Cardiac septum (tissue), 1 donor: ENCODE measurements at regions not wholly inside any gene's neighbourhood (a gene's known extent, or its start where the extent isn't known, plus 50 kb on each side); places are given as distances from the start of the nearest gene placed in this dataset.
"Not testable (repeated sequence)": the region's sequence is repeated elsewhere in the genome, so short reads cannot be mapped to it uniquely, and the experiment has no call there.

Source experiments
- DNase-seq: peaks from one replicate; pipeline ENCODE4 v3.0.0-alpha.2; 2020; ENCODE audit warnings: low spot score
- intact Hi-C: fragments of 100-400 bp; cut with DNase I; formaldehyde crosslinking; loops from one replicate; pipeline ENCODE4 v1.14.0; 2022
- donor health status: DM: no; HTN: no; CAD: no.

DNA sequence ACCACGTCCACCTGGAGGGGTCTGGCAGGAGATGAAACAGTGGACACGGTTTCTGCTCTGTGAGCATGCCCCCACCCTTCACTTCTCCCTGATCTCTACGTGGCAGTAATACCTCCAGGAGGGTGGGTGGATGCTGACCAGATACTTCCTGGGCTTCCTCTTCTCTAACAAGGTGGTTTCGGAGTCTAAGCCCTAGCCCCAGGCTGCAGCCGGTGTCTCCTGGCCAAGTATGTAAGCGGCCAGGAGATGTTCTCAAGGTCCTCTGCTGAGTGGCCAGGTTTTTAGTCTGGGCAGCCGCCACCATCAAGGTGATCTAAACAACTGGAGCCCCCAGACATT is 101.8 kb upstream of the ASB18 start:
- intact Hi-C loops = no loop called here

DNA sequence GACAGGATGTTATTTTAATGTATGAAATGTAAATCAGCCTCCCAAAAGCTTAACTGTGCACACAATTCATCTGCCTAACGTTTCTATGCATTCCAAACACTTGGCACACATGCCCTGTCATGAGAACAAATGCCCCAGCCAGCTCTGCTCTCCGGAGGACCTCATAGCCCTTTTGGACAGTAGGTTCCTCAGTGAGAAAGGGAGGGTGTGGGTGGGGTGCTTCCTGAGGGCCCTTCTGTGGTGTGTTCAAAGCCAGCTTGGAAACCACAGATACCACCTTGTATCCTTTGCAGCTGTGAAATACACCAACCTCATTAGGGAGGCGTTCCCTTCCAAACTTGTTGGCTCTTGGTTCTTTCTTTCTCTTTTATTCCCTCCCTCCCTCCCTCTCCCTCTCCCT is 102.2 kb upstream of the ASB18 start:
- intact Hi-C loops = no loop called here
- DNase-seq = no peak

More for the DNA sequence above, 101.8 kb upstream of the ASB18 start:
- no peak for DNase-seq

GRCh38 chr2:236367506-236368289 is 103.5 kb upstream of the ASB18 start:
- intact Hi-C loops = no loop called here
- no peak for DNase-seq

DNA sequence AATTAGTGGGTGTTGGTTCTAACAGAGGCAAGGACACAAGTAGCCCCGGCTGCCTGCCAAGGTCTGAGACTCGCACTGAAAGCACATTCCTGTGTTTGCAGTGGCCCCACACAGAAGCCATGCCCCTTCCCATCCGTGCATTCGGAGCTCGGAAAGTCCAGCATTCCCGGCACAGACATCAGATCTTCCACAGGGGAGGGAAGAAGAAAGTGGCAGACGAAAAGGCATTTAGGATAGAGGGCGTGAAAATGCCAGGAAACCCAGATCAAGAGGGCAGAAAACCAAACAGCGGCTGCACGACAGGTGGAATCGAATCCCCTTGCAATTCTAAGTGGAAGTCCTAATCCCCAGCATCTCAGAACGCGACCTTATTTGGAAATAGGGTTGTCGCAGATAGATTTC is 105.5 kb upstream of the ASB18 start:
- intact Hi-C loops = no loop called here

DNA sequence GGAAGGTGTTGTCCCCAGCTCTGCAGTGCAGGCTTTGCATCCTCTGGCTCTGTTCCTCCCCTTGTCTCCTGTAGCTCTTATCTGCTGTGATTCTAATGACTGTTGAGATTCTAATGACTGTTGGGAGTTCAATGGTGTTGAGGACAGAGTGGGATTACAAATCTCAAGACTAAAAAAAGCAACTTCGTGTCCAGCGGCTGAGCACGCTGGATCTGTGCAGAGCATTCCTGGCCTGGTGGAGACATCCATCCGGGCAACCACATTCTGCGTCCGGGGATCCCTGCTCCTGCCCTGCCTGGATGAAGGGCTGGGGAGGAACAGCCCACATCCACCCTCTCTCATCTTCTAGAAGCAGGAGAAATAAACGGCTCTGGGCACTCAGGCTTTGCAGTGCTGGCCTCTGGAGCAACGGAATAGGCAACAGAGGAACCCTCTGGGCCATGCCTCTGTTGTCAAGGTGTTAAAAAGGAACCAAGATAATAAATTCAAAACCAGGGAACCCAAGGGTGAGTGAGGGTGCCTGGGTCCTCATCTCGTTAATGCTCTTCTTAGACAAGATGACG is 106.7 kb upstream of the ASB18 start:
- DNase-seq = no peak
- intact Hi-C loops = no loop called here

More for the DNA sequence above, 105.5 kb upstream of the ASB18 start:
- no peak for DNase-seq

DNA sequence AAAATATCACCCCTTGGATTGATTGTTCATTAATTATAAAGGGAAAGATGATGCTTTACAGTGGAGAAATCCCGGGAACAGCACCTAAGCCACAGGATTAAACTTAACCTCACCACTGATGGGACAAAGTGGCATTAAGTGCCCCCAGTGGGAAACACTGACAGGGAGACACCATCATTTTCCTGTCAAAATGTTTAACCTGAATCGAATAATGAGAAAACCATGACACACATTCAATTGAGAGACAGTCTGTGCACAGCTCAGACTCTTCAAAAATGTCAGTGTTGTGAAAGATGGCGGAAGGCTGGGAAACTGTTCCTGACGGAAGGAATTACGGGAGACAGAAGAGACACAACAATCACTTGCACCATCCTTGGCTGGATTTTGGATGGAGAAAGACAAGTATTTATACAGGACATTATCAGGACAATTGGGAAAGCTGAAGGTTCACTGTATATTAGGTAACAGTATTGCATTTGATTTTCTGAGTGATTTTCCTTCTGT is 111.8 kb upstream of the ASB18 start:
- no peak for DNase-seq
- intact Hi-C loops = no loop called here

- intact Hi-C loops = no loop called here
- DNase-seq = peak; percentile 35
These were observed 112.5 kb upstream of the ASB18 start for GRCh38 chr2:236376566-236377244.

- intact Hi-C loops = no loop called here
- DNase-seq = no peak
These were observed 115.9 kb upstream of the ASB18 start for GRCh38 chr2:236380051-236380612.

- intact Hi-C loops, DNase-seq: not testable (repeated sequence)
These were observed 117.0 kb upstream of the ASB18 start for GRCh38 chr2:236381253-236381652.

GRCh38 chr2:236389284-236390216 is 125.3 kb upstream of the ASB18 start:
- DNase-seq, intact Hi-C loops: not testable (repeated sequence)

GRCh38 chr2:236393101-236393500 is 128.9 kb upstream of the ASB18 start:
- no peak for DNase-seq
- intact Hi-C loops = no loop called here

DNA sequence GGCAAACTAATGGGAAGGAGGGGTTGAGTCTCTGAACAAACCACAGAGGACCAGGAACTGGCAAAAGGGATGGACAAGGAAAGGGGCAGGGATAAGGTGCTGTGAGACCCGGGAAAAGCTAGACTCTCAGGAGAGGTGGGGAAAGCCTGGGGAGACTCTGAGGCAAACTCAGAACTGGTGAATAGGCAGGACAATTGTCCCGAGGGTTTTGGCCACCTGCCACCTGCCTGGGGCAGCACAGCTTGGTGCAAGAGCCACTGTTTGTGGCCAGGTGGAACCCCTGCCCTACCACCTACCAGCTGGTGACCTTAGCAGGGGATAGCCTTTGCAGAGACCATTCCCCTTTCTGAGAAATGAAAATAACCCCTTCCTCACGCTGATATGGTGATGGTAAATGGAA is 129.4 kb upstream of the ASB18 start:
- DNase-seq = no peak
- intact Hi-C loops = no loop called here

- intact Hi-C loops = no loop called here
- DNase-seq = no peak
These were observed 130.4 kb upstream of the ASB18 start for GRCh38 chr2:236394571-236394970.

DNA sequence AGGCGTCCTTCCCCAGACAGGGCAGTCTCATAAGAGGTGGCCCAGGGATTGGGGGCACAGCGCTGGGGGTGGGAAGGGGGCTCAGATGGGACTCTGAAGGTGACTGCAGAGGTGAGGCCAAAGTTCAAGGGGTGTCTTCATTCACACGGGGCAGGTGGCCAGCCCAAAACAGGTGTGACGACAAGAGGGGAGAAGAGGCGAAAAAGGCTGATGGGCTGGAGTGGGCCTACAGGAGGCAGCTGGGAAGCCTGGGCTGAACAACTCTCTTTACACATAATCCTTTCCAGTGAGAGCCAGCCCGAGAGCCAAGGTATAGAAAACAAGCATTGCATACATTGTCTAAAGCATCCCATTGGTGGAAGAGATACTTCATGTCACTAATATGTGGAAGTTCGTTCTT is 130.9 kb upstream of the ASB18 start:
- no peak for DNase-seq

DNA sequence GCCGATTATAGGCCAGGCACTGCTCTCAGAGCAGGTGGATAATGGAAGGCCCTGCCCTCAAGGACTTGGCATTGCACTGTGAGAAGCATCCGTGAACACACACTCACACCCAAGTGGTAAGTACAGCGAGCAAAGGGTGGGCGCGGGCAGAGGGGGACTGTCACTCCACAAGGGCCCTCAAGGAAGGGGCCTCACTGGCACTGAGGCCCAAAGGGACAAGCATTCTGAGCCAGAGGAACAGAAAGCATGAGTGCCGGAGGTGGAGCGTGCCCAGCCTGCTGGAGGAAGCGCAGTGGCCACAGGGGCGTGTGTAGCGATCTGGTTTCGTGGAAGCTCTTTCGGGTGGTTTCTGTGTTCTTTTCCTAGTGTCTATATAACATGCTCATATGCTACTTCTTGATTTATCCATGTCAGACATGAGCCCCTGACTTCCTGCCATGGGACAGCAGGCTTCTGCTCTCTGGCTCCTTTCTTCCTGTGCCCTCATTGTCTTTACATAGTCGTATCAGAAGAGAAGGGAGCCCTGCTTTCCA is 132.7 kb upstream of the ASB18 start:
- DNase-seq = no peak
- intact Hi-C loops = no loop called here

More for the DNA sequence above, 130.9 kb upstream of the ASB18 start:
- intact Hi-C loops = no loop called here

DNA sequence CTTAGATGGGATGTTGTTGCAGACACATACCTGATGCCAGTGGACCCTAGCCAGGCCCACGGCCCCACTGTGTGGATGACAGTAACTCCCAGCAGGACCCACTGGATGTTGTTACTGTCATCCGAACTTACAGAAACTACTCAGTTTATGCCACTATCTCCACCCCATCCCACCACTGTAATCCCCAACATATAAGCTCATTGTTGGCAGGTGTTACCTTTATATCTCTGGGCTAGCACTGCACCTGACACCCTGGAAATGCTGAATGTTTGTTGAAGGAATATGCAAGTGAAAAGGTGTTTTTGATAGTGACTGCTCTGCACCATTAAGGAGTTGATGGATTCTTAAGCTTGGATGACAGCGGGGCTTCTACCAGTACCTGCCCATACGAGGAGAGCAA is 133.5 kb upstream of the ASB18 start:
- intact Hi-C loops = no loop called here

GRCh38 chr2:236399409-236399808 is 135.2 kb upstream of the ASB18 start:
- DNase-seq = no peak
- intact Hi-C loops = no loop called here

More for the DNA sequence above, 133.5 kb upstream of the ASB18 start:
- no peak for DNase-seq

GRCh38 chr2:236400046-236400574 is 135.9 kb upstream of the ASB18 start:
- intact Hi-C loops = no loop called here

More at GRCh38 chr2:236400046-236400574, 135.9 kb upstream of the ASB18 start:
- DNase-seq = no peak
